ENCODE measurements at regions not wholly inside any gene's neighbourhood (a gene's known extent, or its start where the extent isn't known, plus 50 kb on each side); places are given as distances from the start of the nearest gene placed in this dataset.
"Not testable (repeated sequence)": the region's sequence is repeated elsewhere in the genome, so short reads cannot be mapped to it uniquely, and the experiment has no call there.

DNA sequence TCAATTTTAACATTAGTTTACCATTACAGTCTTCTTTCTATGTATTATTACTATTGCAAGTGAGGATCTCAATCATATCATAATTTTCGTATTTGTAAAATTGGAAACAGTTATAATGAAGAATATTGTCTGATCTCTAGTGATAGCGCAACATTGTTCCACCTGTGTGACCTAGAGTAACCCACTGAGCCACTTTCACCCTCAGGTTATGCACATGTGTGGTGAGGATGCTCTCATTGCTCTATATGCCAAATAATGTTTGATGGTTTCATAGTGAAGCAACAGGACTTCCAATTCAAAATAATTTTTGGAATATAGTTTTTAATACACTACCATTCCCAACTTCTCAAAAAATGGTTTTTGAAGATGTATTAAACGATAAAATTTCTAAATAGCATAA, 603.1 kb upstream of the MAN1A1 start:
- H3K4me3 ChIP-seq (ENCODE audit: low read depth, low read length) = no peak overlapping the region
- DNase-seq (ENCODE audit: low read depth) = no peak
- TF ChIP-seq, protein P1, sequence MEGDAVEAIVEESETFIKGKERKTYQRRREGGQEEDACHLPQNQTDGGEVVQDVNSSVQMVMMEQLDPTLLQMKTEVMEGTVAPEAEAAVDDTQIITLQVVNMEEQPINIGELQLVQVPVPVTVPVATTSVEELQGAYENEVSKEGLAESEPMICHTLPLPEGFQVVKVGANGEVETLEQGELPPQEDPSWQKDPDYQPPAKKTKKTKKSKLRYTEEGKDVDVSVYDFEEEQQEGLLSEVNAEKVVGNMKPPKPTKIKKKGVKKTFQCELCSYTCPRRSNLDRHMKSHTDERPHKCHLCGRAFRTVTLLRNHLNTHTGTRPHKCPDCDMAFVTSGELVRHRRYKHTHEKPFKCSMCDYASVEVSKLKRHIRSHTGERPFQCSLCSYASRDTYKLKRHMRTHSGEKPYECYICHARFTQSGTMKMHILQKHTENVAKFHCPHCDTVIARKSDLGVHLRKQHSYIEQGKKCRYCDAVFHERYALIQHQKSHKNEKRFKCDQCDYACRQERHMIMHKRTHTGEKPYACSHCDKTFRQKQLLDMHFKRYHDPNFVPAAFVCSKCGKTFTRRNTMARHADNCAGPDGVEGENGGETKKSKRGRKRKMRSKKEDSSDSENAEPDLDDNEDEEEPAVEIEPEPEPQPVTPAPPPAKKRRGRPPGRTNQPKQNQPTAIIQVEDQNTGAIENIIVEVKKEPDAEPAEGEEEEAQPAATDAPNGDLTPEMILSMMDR (IDR thresholded peaks at IDR 0.05; ENCODE audit: low read depth, low read length, missing control alignments) = no peak

DNA sequence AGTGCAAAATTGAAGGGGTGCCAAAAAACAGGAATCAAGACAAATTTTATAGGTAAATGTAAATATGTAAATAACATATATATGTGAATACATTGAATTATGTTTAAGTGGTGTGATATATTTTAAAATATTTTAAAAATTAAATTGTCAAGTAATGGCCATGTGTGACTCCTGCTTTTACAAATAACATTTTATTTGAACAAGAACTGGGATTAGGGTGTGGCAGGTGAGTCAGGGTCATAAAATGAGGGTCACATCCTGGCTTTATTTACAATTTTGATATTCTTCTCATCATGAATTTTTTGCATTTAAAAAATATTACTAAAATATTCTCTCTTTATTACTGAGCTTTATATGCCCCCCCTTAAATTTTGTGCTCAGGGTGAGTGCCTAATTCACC, 601.1 kb upstream of the MAN1A1 start:
- no peak overlapping the region for H3K4me3 ChIP-seq (ENCODE audit: low read depth, low read length)
- no peak for DNase-seq (ENCODE audit: low read depth)
- TF ChIP-seq, protein P1 (IDR thresholded peaks at IDR 0.05; ENCODE audit: low read depth, low read length, missing control alignments) = no peak

DNA sequence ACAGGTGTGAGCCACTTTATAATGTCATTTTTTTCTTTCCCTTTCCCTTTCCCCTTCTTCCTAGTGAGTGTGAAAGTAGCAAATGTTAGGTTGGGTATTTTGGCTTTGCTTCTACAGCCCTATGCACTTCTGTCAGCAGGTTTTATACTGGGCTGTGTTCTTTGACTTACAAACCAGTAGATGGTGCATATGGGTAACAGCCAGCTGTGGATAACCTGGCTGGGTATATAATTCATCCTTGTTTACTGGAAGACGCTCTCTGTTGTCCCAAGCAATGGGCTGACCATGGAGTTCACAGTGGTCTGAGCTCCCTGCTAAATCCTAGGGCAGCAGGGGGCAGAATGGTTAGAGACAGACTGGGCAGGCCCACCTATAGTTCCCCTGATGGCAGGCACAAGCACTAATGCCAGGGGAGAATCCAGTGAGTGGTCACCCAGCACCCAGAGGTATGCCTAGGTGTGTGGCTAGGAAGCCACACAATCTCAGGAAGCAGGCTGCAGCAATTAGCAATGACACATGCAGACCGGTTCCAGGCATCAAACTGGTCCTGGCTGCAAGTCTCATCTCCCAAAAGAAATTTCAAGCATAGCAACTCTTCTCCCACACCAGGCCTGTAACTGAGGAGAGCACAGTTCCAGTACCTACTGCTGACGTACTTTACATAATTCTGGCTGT, 592.7 kb upstream of the MAN1A1 start:
- TF ChIP-seq, protein P1 (IDR thresholded peaks at IDR 0.05; ENCODE audit: low read depth, low read length, missing control alignments) = no peak
- no peak for DNase-seq (ENCODE audit: low read depth)
- no peak overlapping the region for H3K4me3 ChIP-seq (ENCODE audit: low read depth, low read length)

DNA sequence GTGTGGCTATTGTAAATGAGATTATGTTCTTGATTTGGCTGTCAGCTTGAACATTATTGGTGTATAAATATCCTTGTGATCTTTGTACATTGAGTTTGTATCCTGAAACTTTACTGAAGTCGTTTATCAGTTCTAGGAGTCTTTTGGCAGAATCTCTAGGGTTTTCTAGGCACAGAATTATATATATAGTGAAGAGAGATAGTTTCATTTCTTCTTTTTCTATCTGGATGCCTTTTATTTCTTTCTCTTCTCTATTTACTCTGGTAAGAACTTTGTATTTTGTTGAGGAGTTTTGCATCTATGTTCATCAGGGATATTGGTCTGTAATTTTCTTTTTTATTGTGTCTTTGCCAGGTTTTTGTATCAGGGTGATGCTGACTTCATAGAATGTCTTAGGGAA, 589.2 kb upstream of the MAN1A1 start:
- H3K4me3 ChIP-seq (ENCODE audit: low read depth, low read length) = no peak overlapping the region
- TF ChIP-seq, protein P1 (IDR thresholded peaks at IDR 0.05; ENCODE audit: low read depth, low read length, missing control alignments) = no peak
- no peak for DNase-seq (ENCODE audit: low read depth)

DNA sequence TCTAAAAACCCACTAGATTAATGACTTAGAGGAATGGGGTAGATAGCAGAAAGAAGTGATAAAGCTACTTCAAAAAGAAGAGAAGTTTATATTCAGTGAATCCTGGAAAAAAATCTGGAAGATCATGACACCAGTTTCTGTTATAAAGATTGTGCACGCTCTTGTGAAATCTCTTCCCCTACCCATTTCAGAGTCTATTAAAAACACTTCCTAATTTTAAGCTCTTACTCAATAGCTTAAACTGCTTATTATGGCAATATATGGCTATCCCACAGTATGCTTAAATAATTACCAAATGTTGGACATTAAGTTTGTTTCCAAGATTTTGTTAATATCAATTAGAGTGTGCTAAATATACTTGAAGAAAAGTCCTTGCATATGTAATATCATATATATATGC, 585.3 kb upstream of the MAN1A1 start:
- TF ChIP-seq, protein P1 (IDR thresholded peaks at IDR 0.05; ENCODE audit: low read depth, low read length, missing control alignments) = no peak

DNA sequence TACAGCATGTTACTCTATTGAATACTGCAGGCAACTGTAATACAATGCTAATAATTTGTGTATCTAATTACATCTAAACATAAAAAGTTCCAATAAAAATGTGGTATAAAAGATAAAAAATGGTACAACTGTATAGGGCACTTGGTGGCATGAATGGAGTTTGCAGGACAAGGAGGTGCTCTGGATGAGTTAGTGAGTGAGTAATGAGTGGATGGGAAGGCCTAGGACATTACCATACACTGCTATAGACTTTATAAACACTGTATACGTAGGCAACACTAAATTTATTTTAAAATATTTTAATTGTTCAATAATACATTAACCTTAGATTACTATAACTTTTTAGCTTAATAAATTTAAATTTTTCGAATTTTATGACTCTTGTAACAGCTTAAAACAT, 579.6 kb upstream of the MAN1A1 start:
- TF ChIP-seq, protein P1 (IDR thresholded peaks at IDR 0.05; ENCODE audit: low read depth, low read length, missing control alignments) = no peak
- no peak overlapping the region for H3K4me3 ChIP-seq (ENCODE audit: low read depth, low read length)
- DNase-seq (ENCODE audit: low read depth) = no peak

More for the DNA sequence above, 585.3 kb upstream of the MAN1A1 start:
- no peak overlapping the region for H3K4me3 ChIP-seq (ENCODE audit: low read depth, low read length)
- DNase-seq (ENCODE audit: low read depth) = no peak

DNA sequence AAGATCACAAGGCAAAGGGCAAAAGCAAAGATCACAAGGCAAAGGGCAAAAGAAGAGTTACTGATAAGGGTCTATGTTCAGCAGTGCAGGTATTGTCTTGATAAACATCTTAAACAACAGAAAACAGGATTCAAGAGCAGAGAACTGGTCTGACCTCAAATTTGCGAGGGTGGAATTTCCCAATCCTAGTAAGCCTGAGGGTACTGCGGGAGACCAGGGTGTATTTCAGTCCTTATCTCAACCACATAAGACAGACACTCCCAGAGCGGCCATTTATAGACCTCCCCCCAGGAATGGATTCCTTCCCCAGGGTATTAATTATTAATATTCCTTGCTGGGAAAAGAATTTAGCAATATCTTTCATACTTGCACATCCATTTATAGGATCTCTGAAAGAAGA, 575.3 kb upstream of the MAN1A1 start:
- H3K4me3 ChIP-seq (ENCODE audit: low read depth, low read length); DNase-seq (ENCODE audit: low read depth): not testable (repeated sequence)
